MM.1S (cell line): ENCODE measurements at regions not wholly inside any gene's neighbourhood (a gene's known extent, or its start where the extent isn't known, plus 50 kb on each side); places are given as distances from the start of the nearest gene placed in this dataset.

Experiments used
- DNase-seq: peaks from one replicate; pipeline ENCODE4 v3.0.0-alpha.2; 2015
- H2AFZ ChIP-seq: fragments of 300-600 bp; sonication (generic); 2 replicates; pipeline ENCODE4 v1.6.0; 2016; ENCODE audit warnings: antibody characterized with exemption, low read length
- H3F3A ChIP-seq: fragments of 300-600 bp; sonication (generic); 2 replicates; pipeline ENCODE4 v1.6.1; 2016; ENCODE audit warnings: mild to moderate bottlenecking, antibody characterized with exemption, low read length, moderate library complexity, mixed read lengths; ENCODE audit not compliant: insufficient read depth
- H3K27ac ChIP-seq: fragments of 300-600 bp; sonication (generic); 2 replicates; pipeline ENCODE4 v1.5.1; 2016; ENCODE audit warnings: mild to moderate bottlenecking, low read length
- H3K27me3 ChIP-seq: fragments of 300-600 bp; sonication (generic); replicated peaks from 2 replicates; pipeline ENCODE4 v1.6.0; 2016; ENCODE audit warnings: low read length; ENCODE audit not compliant: insufficient read depth
- H3K36me3 ChIP-seq: fragments of 300-600 bp; sonication (generic); replicated peaks from 2 replicates; pipeline ENCODE4 v1.6.1; 2016; ENCODE audit warnings: mild to moderate bottlenecking, low read length, mixed read lengths; ENCODE audit not compliant: insufficient read depth
- H3K4me1 ChIP-seq: fragments of 300-600 bp; sonication (generic); 2 replicates; pipeline ENCODE4 v1.6.1; 2016; ENCODE audit warnings: low read length, mixed read lengths
- H3K4me2 ChIP-seq: fragments of 300-600 bp; sonication (generic); 2 replicates; pipeline ENCODE4 v1.6.0; 2016; ENCODE audit warnings: low read depth, low read length
- H3K4me3 ChIP-seq: fragments of 300-600 bp; sonication (generic); 2 replicates; pipeline ENCODE4 v1.5.1; 2016; ENCODE audit warnings: low read length, mixed read lengths
- H3K79me2 ChIP-seq: fragments of 300-600 bp; sonication (generic); 2 replicates; pipeline ENCODE4 v1.6.1; 2016; ENCODE audit warnings: mixed run types, low read length, mixed read lengths
- H3K9ac ChIP-seq: fragments of 300-600 bp; sonication (generic); 2 replicates; pipeline ENCODE4 v1.6.1; 2016; ENCODE audit warnings: low read length, mixed read lengths
- H3K9me2 ChIP-seq: fragments of 300-600 bp; sonication (generic); replicated peaks from 2 replicates; pipeline ENCODE4 v1.6.1; 2016; ENCODE audit warnings: mild to moderate bottlenecking, low read length, mixed read lengths; ENCODE audit not compliant: insufficient read depth
- H3K9me3 ChIP-seq: fragments of 300-600 bp; sonication (generic); replicated peaks from 2 replicates; pipeline ENCODE4 v1.6.1; 2016; ENCODE audit warnings: mild to moderate bottlenecking, low read length, mixed read lengths; ENCODE audit not compliant: insufficient read depth
- H4K20me1 ChIP-seq: fragments of 300-600 bp; sonication (generic); 2 replicates; pipeline ENCODE4 v1.6.1; 2016; ENCODE audit warnings: mild to moderate bottlenecking, low read length, moderate library complexity, mixed read lengths; ENCODE audit not compliant: insufficient read depth
- CTCF ChIP-seq: fragments of 300-600 bp; sonication (generic); IDR thresholded peaks from 2 replicates; pipeline ENCODE4 v1.5.1; 2016; ENCODE audit warnings: antibody characterized with exemption, low read length, mixed read lengths
- EZH2 ChIP-seq: fragments of 300-600 bp; sonication (generic); optimal IDR thresholded peaks from 2 replicates; pipeline ENCODE3; 2017; ENCODE audit warnings: low read depth, mild to moderate bottlenecking, antibody characterized with exemption, low read length, mixed read lengths
- EZH2phosphoT487 ChIP-seq: fragments of 300-600 bp; sonication (generic); IDR thresholded peaks from 2 replicates; pipeline ENCODE4 v1.6.1; 2018; ENCODE audit warnings: antibody characterized with exemption, low read length

GRCh38 chr15:70192041-70192440, 94.3 kb upstream of the TLE3 start:
- Histone ChIP-seq H3K4me2 (no peak overlapping the region), H3K4me3 (no peak overlapping the region), H3K27me3 (no peaks in the 10 kb centered on the region), H4K20me1 (no peaks in the 10 kb centered on the region), H3F3A (peaks cover 14% of the 10 kb centered on the region), H2AFZ (no peak overlapping the region), H3K36me3 (no peaks in the 10 kb centered on the region), H3K9me3 (no peaks in the 10 kb centered on the region), H3K9me2 (no peaks in the 10 kb centered on the region), H3K27ac (no peak overlapping the region), H3K79me2 (no peaks in the 10 kb centered on the region), H3K4me1 (peaks cover 11% of the 10 kb centered on the region), H3K9ac (no peak overlapping the region)
- no peak for DNase-seq
- no peak for TF ChIP-seq EZH2

GRCh38 chr15:70190965-70191364, 93.2 kb upstream of the TLE3 start:
- Histone ChIP-seq H2AFZ (no peak overlapping the region), H3K9me2 (no peaks in the 10 kb centered on the region), H3K27me3 (no peaks in the 10 kb centered on the region), H3K27ac (no peak overlapping the region), H3K79me2 (no peaks in the 10 kb centered on the region), H3K9me3 (no peaks in the 10 kb centered on the region), H3K36me3 (no peaks in the 10 kb centered on the region), H3F3A (peaks cover 5% of the 10 kb centered on the region; the same call in 1 of the 2 replicates), H3K4me2 (no peak overlapping the region), H3K9ac (no peak overlapping the region), H4K20me1 (no peaks in the 10 kb centered on the region), H3K4me3 (no peak overlapping the region), H3K4me1 (peaks cover 3% of the 10 kb centered on the region)
- TF ChIP-seq EZH2, result no peak
- no peak for TF ChIP-seq CTCF
- no peak for DNase-seq

GRCh38 chr15:70189826-70190695, 92.3 kb upstream of the TLE3 start:
- no peaks in the 10 kb centered on the region for H3K36me3 ChIP-seq
- H3K27me3 ChIP-seq, result no peaks in the 10 kb centered on the region
- TF ChIP-seq EZH2phosphoT487, result no peak
- TF ChIP-seq EZH2, result no peak
- no peak for TF ChIP-seq CTCF
- H3K27ac ChIP-seq, result no peak overlapping the region
- H3K9me2 ChIP-seq, result no peaks in the 10 kb centered on the region
- no peak overlapping the region for H3K9ac ChIP-seq
- no peaks in the 10 kb centered on the region for H3K9me3 ChIP-seq
- H3F3A ChIP-seq, result no peaks in the 10 kb centered on the region
- no peak overlapping the region for H2AFZ ChIP-seq
- H4K20me1 ChIP-seq, result no peaks in the 10 kb centered on the region
- no peak overlapping the region for H3K4me3 ChIP-seq
- no peak for DNase-seq
- no peaks in the 10 kb centered on the region for H3K4me1 ChIP-seq
- no peak overlapping the region for H3K4me2 ChIP-seq
- H3K79me2 ChIP-seq, result no peaks in the 10 kb centered on the region

- no peaks in the 10 kb centered on the region for H3K9me2 ChIP-seq
- no peak overlapping the region for H2AFZ ChIP-seq
- H3K36me3 ChIP-seq, result no peaks in the 10 kb centered on the region
- no peak overlapping the region for H3K9ac ChIP-seq
- H3F3A ChIP-seq, result no peaks in the 10 kb centered on the region
- no peaks in the 10 kb centered on the region for H3K79me2 ChIP-seq
- H4K20me1 ChIP-seq, result no peaks in the 10 kb centered on the region
- no peaks in the 10 kb centered on the region for H3K27me3 ChIP-seq
- no peak overlapping the region for H3K4me2 ChIP-seq
- H3K4me3 ChIP-seq, result no peak overlapping the region
- H3K9me3 ChIP-seq, result no peaks in the 10 kb centered on the region
- peaks cover 2% of the 10 kb centered on the region for H3K4me1 ChIP-seq
- H3K27ac ChIP-seq, result no peak overlapping the region
- DNase-seq, result no peak
- TF ChIP-seq CTCF (no peak), EZH2 (no peak), EZH2phosphoT487 (no peak)
These were observed 90.6 kb upstream of the TLE3 start for GRCh38 chr15:70188286-70188685.
